HAP-1 (cell line): ENCODE measurements at regions not wholly inside any gene's neighbourhood (a gene's known extent, or its start where the extent isn't known, plus 50 kb on each side); places are given as distances from the start of the nearest gene placed in this dataset.
A peak's percentile ranks its signal among the peaks of the same experiment; 100 is the strongest.

Experiments
- DNase-seq, 2 experiments: peaks; one replicate each; pipeline ENCODE4 v3.0.0-alpha.2; 2016 to 2020; ENCODE audit warnings: low spot score in 2 of 2
- H3K27me3 ChIP-seq: fragments of 250-450 bp; sonication (Bioruptor Pico); 2 replicates; pipeline ENCODE4 v1.5.1; 2020; ENCODE audit warnings: low read depth, mild to moderate bottlenecking, moderate library complexity
- H3K36me3 ChIP-seq: fragments of 250-450 bp; sonication (Bioruptor Pico); replicated peaks from 2 replicates; pipeline ENCODE4 v1.5.1; 2020; ENCODE audit warnings: mild to moderate bottlenecking
- H3K4me1 ChIP-seq: fragments of 250-450 bp; sonication (Bioruptor Pico); 2 replicates; pipeline ENCODE4 v1.5.1; 2020; ENCODE audit warnings: mild to moderate bottlenecking
- H3K4me3 ChIP-seq: fragments of 250-450 bp; sonication (Bioruptor Pico); 2 replicates; pipeline ENCODE4 v1.5.1; 2020; ENCODE audit warnings: mild to moderate bottlenecking, moderate library complexity
- H3K9me3 ChIP-seq: fragments of 250-450 bp; sonication (Bioruptor Pico); 2 replicates; pipeline ENCODE4 v1.5.1; 2020; ENCODE audit warnings: mild to moderate bottlenecking, moderate library complexity
- in situ Hi-C: fragments of 300-500 bp; cut with MboI; formaldehyde crosslinking; loops from 3 replicates; pipeline ENCODE4 v1.14.3; 2020; ENCODE audit warnings: low sequenced_read_pairs, inconsistent platforms, mixed read lengths

DNA sequence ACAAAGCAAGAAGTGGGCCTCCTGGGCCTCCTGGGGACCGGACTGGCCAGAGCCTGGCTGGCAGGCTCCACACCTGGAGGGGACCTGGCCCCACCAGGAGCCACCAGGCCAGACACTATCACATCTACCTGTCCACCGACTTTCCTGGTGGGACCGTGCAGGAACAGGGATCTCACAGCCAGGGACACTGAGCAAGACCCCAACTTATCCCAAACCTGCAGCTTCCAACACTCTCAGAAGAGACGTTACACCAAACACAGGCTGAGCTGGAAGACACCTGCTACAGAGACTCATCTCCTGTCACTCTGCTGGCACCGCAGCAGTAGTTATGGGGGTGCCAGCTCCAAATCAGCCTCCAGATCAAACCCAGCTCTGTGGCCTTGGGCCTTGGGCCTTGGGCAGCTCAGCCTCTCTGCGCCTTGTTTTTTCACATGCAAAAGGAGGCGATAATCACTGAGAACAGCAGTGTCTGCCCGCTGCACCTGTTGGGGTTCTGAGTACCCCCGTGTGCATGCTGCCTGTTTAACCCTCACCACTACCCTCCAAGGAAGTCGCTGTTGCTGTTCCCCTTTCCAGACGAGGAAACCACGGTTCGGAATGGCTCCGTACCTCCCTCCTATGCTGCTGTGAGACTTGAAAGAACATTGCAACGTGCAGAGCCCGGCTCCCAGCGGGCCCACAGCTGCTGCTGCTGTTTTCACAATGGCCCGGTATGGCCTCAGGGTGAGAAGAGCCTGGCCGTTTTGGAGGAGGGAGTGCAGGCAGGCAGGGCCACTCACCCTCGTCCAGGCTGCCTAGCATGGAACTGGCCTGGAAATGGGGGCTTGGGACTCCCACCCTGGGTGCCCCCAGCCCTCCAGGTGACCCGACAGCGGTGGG is 69.6 kb downstream of the ADRA2C start:
- Histone ChIP-seq H3K4me3 (no peak overlapping the region), H3K9me3 (no peaks in the 10 kb centered on the region), H3K27me3 (no peaks in the 10 kb centered on the region; the same call in 1 of the 2 replicates), H3K36me3 (no peaks in the 10 kb centered on the region), H3K4me1 (no peaks in the 10 kb centered on the region)
- no peak for DNase-seq
- in situ Hi-C loops: no loop called here

GRCh38 chr4:3836406-3836755 is 70.2 kb downstream of the ADRA2C start:
- no peaks in the 10 kb centered on the region for H3K36me3 ChIP-seq
- no peaks in the 10 kb centered on the region for H3K9me3 ChIP-seq
- in situ Hi-C loops: no loop called here
- no peaks in the 10 kb centered on the region for H3K4me1 ChIP-seq
- no peak for DNase-seq
- H3K27me3 ChIP-seq: no peaks in the 10 kb centered on the region; the same call in 1 of the 2 replicates
- no peak overlapping the region for H3K4me3 ChIP-seq

DNA sequence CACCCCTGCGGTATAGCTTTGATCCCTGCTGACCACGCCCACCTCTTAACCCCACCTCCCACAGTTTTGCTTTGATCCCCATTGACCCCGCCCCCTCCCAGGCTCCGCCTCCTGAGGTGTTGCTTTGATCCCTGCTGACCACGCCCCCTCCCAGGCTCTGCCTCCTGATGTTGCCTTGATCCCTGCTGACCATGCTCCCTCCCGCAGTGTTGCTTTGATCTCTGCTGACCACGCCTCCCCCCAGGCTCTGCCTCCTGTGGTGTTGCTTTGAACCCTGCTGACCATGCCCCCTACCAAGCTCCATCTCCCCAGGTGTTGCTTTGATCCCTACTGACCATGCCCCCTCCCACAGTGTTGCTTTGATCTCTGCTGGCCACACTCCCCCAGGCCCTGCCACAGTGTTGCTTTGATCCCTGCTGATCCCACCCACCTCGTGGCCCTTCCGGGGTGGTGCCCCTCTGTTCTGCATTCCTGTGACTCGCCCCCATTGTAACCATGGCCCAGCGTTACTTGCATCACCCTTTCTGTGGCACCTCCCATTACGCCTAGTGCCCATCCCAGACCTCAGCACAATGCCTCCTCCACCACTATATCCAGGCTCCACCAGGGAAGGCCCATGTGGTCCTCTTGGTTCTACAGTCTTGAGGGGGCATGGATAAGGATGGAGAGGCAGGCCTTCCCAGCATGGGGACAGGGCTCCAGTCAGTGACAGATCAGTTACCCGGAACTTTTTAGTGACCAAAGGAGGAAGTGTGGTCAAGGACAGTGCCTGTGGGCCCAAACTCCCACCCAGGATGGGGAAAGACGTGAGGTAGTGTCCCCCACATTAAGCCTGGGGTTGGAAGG is 70.8 kb downstream of the ADRA2C start:
- Histone ChIP-seq H3K36me3 (no peaks in the 10 kb centered on the region), H3K27me3 (no peaks in the 10 kb centered on the region; the same call in 1 of the 2 replicates), H3K4me3 (no peak overlapping the region), H3K9me3 (no peaks in the 10 kb centered on the region), H3K4me1 (no peaks in the 10 kb centered on the region)
- peak in 1 of 2 experiments; percentile 32 for DNase-seq
- in situ Hi-C loops: no loop called here

DNA sequence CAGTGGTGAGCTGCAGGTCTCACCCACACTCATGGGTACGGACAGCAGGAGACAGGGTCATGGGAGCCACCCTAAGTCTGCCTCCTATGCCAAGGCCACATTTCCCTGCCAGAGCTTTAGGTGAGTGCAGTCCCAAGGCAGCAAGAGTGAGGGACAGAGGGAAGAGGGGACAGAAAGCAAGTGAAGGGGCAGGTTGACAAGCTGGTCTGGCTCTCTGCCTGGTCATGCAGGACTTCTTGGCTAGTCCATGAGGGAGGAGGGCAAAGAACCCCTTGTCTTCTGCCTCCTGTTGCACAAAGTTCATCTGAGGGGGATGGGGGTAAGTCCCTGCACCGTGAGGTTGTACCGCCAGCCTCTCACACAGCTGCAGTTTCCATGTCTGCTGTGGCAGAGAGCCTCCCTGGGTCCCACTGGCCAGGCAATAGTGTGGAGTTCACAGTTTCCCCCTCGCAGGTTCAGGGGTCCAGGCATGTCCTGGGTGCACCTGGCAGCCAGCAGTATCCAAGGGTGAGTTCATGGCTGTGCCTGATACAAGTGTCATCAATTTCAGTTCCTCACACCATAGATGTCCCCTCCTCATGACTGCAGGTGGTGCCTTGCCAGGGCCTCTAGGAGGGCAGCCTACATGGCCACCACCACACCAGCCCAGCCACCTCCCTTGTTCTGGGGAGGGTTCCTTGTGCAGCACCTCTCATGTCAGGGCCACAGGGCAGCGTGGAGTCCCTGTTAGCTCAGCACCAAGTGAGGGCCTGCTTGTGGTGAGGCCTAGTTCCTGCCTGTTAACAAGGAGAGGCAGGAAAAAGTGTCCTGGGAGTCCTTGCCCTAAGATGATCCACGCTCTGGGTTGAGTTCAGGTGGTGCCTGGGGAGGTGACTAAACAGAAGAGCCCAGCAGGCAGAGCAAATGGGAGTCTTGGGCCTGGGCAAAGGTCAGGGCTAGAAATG is 72.5 kb downstream of the ADRA2C start:
- Histone ChIP-seq H3K4me3 (no peak overlapping the region), H3K4me1 (no peaks in the 10 kb centered on the region), H3K27me3 (peaks cover 5% of the 10 kb centered on the region), H3K36me3 (no peaks in the 10 kb centered on the region), H3K9me3 (no peaks in the 10 kb centered on the region)
- no peak for DNase-seq
- in situ Hi-C loops: no loop called here

DNA sequence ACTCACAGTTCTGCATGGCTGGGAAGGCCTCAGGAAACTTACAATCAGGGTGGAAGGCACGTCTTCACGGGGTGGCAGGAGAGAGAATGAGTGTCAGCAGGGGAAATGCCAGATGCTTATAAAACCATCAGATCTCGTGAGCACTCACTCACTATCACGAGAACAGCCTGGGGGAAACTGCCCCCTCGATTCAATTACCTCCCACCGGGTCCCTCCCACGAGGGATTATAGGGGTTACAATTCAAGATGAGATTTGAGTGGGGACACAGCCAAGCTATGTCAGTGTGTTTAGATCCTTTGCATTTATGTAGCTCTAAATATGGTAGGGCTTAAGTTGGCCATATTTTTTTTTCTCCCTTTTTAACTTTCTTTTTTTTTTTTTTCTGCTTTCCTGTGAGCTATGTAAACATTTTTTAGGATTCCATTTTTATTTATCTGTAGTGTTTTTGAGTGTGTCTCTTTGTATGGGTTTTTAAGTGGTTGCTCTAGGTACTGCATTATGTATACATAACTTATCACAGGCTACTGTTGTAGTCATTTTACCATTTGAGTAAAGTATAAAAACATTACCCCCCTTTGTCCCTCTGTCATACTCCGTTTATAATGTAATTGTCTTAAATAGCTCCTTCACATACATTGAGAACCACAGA is 79.0 kb downstream of the ADRA2C start:
- Histone ChIP-seq H3K27me3 (peaks cover 15% of the 10 kb centered on the region), H3K4me1 (no peaks in the 10 kb centered on the region), H3K9me3 (no peaks in the 10 kb centered on the region), H3K36me3 (no peaks in the 10 kb centered on the region), H3K4me3 (no peak overlapping the region)
- in situ Hi-C loops: no loop called here
- DNase-seq: no peak

- no peaks in the 10 kb centered on the region for H3K4me1 ChIP-seq
- DNase-seq: no peak
- H3K4me3 ChIP-seq: no peak overlapping the region
- in situ Hi-C loops: no loop called here
- H3K9me3 ChIP-seq: no peaks in the 10 kb centered on the region
- peaks cover 15% of the 10 kb centered on the region for H3K27me3 ChIP-seq
- no peaks in the 10 kb centered on the region for H3K36me3 ChIP-seq
Measured at GRCh38 chr4:3845744-3846429, 79.7 kb downstream of the ADRA2C start.

- Histone ChIP-seq H3K4me1 (no peaks in the 10 kb centered on the region), H3K4me3 (no peak overlapping the region), H3K36me3 (no peaks in the 10 kb centered on the region), H3K27me3 (peaks cover 15% of the 10 kb centered on the region), H3K9me3 (no peaks in the 10 kb centered on the region)
- in situ Hi-C loops: no loop called here
- DNase-seq: no peak
Measured at GRCh38 chr4:3847211-3847940, 81.2 kb downstream of the ADRA2C start.

GRCh38 chr4:3848323-3848722 is 82.1 kb downstream of the ADRA2C start:
- Histone ChIP-seq H3K27me3 (peaks cover 15% of the 10 kb centered on the region), H3K4me1 (no peaks in the 10 kb centered on the region), H3K36me3 (no peaks in the 10 kb centered on the region), H3K4me3 (no peak overlapping the region), H3K9me3 (no peaks in the 10 kb centered on the region)
- in situ Hi-C loops: no loop called here
- DNase-seq: no peak

- H3K4me3 ChIP-seq: no peak overlapping the region
- H3K36me3 ChIP-seq: no peaks in the 10 kb centered on the region
- H3K9me3 ChIP-seq: no peaks in the 10 kb centered on the region
- in situ Hi-C loops: no loop called here
- no peaks in the 10 kb centered on the region for H3K4me1 ChIP-seq
- H3K27me3 ChIP-seq: peaks cover 9% of the 10 kb centered on the region
- DNase-seq: no peak
Measured at GRCh38 chr4:3849140-3849539, 83.0 kb downstream of the ADRA2C start.

- Histone ChIP-seq H3K4me1 (no peaks in the 10 kb centered on the region), H3K27me3 (peaks cover 9% of the 10 kb centered on the region), H3K4me3 (no peak overlapping the region), H3K9me3 (no peaks in the 10 kb centered on the region), H3K36me3 (no peaks in the 10 kb centered on the region)
- no peak for DNase-seq
- in situ Hi-C loops: no loop called here
Measured at GRCh38 chr4:3850128-3850527, 83.9 kb downstream of the ADRA2C start.

GRCh38 chr4:3851211-3851610 is 85.0 kb downstream of the ADRA2C start:
- H3K27me3 ChIP-seq: peaks cover 19% of the 10 kb centered on the region
- no peaks in the 10 kb centered on the region for H3K9me3 ChIP-seq
- H3K4me3 ChIP-seq: no peak overlapping the region
- in situ Hi-C loops: no loop called here
- H3K36me3 ChIP-seq: no peaks in the 10 kb centered on the region
- peak; percentile 14 to 42 for DNase-seq
- H3K4me1 ChIP-seq: no peaks in the 10 kb centered on the region

- no peaks in the 10 kb centered on the region for H3K9me3 ChIP-seq
- no peak for DNase-seq
- H3K4me1 ChIP-seq: no peaks in the 10 kb centered on the region
- H3K36me3 ChIP-seq: no peaks in the 10 kb centered on the region
- H3K27me3 ChIP-seq: peaks cover 21% of the 10 kb centered on the region
- no peak overlapping the region for H3K4me3 ChIP-seq
- in situ Hi-C loops: no loop called here
Measured at GRCh38 chr4:3851881-3852280, 85.7 kb downstream of the ADRA2C start.
